Activated B cell treated with CpG ODN at 0.5 μM for 24 hours (primary cell): ENCODE measurements at regions not wholly inside any gene's neighbourhood (a gene's known extent, or its start where the extent isn't known, plus 50 kb on each side); places are given as distances from the start of the nearest gene placed in this dataset.

Experiments
- ATAC-seq: fragments of 200-7000 bp; cut with Tn5 transposase; one replicate; pipeline ENCODE4 v1.10.0; 2021; ENCODE audit warnings: low read depth, mild to moderate bottlenecking, moderate library complexity
- CTCF ChIA-PET: fragments of 350-600 bp; sonication (Branson Sonifier 250); formaldehyde crosslinking; loops from one replicate; lab custom pipeline; 2021; ENCODE audit warnings: antibody characterized with exemption; lab: Charles Lee
- POLR2A ChIA-PET: fragments of 350-600 bp; sonication (Branson Sonifier 250); formaldehyde crosslinking; loops from one replicate; lab custom pipeline; 2021; ENCODE audit warnings: antibody characterized with exemption; lab: Charles Lee
- DNase-seq: peaks from one replicate; pipeline ENCODE4 v3.0.0; 2022
- H3K27ac Mint-ChIP-seq: one replicate; pipeline ENCODE4 v1.8.0; 2020; ENCODE audit warnings: mixed read lengths
- H3K27me3 Mint-ChIP-seq: one replicate; pipeline ENCODE4 v1.8.0; 2021; ENCODE audit warnings: mixed read lengths
- H3K36me3 Mint-ChIP-seq: one replicate; pipeline ENCODE4 v1.8.0; 2021; ENCODE audit warnings: low read depth, mixed read lengths
- H3K4me1 Mint-ChIP-seq: one replicate; pipeline ENCODE4 v1.8.0; 2021; ENCODE audit warnings: mixed read lengths
- H3K4me3 Mint-ChIP-seq: one replicate; pipeline ENCODE4 v1.8.0; 2020; ENCODE audit warnings: mild to moderate bottlenecking, mixed read lengths
- H3K9me3 Mint-ChIP-seq: one replicate; pipeline ENCODE4 v1.8.0; 2020; ENCODE audit warnings: mixed read lengths
- intact Hi-C: fragments of 100-400 bp; cut with micrococcal nuclease; formaldehyde crosslinking; loops from one replicate; pipeline ENCODE4 v1.15.1; 2024
- TF ChIP-seq, protein P1 (sequence below): fragments of 200-600 bp; IDR thresholded peaks from one replicate; pipeline ENCODE4 v1.8.0; 2022; ENCODE audit warnings: antibody characterized with exemption, mild to moderate bottlenecking

DNA sequence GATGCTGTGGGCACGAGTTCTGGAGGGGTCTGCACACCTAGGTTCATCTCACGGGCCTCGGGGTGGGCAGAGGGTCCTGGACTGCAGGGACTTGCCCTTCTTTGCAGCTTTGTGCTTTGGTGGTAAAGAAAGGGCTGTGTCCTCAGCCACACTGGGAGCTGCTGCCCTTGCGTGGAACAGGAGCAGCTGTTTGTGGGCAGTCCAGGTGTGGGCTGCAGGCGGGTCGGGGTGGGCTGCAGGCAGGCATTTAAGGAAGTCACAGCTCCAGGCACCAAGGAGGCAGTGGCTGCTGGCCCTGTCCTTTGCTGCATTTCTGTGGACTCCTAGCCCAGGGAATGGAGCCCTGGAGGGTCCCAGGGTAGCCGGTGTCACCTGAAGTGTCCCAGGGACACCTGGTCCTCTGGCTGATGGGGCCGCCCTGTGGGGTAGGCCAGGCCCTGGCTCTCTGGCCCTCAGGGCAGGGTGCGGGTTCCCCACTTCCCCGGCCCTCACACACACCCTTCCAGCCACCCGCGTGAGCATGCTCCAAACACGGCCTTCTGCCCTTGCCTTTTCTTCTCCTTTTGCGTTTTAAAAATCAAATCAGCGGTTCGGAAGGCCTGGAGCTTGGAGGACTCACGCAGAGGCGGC lies 1240.3 kb downstream of the BRD1 start:
- DNase-seq: no peak
- ChIA-PET CTCF (no interaction called here), POLR2A (no interaction called here)
- H3K27me3 Mint-ChIP-seq: no peaks in the 10 kb centered on the region
- no peaks in the 10 kb centered on the region for H3K4me1 Mint-ChIP-seq
- H3K4me3 Mint-ChIP-seq: no peak overlapping the region
- no peak for ATAC-seq
- H3K36me3 Mint-ChIP-seq: no peaks in the 10 kb centered on the region
- H3K9me3 Mint-ChIP-seq: no peaks in the 10 kb centered on the region
- intact Hi-C loops: no loop called here
- H3K27ac Mint-ChIP-seq: no peak overlapping the region
- TF ChIP-seq, protein P1, sequence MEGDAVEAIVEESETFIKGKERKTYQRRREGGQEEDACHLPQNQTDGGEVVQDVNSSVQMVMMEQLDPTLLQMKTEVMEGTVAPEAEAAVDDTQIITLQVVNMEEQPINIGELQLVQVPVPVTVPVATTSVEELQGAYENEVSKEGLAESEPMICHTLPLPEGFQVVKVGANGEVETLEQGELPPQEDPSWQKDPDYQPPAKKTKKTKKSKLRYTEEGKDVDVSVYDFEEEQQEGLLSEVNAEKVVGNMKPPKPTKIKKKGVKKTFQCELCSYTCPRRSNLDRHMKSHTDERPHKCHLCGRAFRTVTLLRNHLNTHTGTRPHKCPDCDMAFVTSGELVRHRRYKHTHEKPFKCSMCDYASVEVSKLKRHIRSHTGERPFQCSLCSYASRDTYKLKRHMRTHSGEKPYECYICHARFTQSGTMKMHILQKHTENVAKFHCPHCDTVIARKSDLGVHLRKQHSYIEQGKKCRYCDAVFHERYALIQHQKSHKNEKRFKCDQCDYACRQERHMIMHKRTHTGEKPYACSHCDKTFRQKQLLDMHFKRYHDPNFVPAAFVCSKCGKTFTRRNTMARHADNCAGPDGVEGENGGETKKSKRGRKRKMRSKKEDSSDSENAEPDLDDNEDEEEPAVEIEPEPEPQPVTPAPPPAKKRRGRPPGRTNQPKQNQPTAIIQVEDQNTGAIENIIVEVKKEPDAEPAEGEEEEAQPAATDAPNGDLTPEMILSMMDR: no peak

DNA sequence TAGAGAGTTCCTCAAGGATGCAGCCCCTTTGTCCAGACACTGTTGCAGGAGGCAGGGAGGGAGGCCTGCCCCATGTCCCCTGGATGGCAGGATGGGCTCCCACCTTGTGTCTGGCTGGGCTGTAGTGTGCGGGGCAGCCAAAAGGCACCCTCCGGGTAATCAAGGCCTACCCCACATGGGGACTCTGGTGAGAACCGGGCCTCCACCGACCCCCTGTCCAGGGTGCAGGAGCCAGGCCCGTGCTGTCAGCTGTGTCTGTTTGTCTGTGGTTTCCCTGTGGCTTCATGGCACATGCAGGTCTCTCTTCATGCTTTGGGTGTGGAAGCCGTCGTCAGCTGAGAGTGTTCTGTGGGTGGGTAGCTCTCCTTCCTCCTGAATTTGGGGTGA lies 1240.9 kb downstream of the BRD1 start:
- Mint-ChIP-seq H3K4me3 (no peak overlapping the region), H3K27ac (no peak overlapping the region), H3K27me3 (no peaks in the 10 kb centered on the region), H3K36me3 (no peaks in the 10 kb centered on the region), H3K9me3 (no peaks in the 10 kb centered on the region), H3K4me1 (no peaks in the 10 kb centered on the region)
- DNase-seq (no peak), ATAC-seq (no peak)
- intact Hi-C loops: no loop called here
- TF ChIP-seq, protein P1: no peak
- ChIA-PET CTCF (no interaction called here), POLR2A (no interaction called here)

DNA sequence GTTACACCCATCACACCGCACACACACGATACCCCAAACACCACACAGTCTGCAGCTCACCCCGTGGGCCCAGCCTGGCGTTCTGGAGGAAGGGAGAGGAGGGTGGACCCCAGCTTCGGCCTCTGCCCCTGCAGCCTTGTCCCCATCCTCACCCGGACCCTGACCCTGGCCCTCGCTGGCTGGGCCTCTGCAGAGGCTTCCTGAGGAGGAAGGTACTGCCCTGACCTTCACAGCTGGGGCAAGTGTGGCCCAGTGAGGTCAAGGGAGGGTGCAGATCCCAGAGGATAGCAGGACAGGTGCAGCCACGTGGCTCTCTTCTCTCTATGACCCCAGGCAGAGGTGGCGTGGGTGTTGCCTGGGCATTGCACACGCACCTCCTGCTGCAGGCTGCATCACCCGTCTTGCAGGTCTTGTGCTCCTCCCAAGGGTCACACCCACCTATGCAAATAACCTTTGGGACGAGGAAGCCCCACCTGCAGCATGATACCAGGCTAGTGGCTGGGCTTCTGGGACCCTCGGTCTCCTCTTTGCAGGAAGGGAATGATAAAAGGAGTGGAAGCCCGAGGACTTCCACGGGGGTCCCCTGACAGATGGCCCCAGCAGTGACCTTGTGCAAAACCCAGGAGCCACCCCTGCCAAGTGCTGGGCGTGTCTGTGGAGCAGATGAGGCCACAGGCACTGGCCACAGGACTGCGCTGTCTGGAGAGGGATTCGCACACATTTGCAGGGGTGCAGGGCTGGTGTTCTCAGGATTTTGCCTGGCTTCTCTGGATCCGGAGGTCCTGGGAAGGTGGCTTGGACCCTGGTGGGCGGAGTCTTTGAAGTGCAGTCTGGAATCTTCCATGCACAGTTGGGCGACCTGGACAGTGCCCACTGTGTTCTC lies 1241.5 kb downstream of the BRD1 start:
- ChIA-PET POLR2A (no interaction called here), CTCF (no interaction called here)

DNA sequence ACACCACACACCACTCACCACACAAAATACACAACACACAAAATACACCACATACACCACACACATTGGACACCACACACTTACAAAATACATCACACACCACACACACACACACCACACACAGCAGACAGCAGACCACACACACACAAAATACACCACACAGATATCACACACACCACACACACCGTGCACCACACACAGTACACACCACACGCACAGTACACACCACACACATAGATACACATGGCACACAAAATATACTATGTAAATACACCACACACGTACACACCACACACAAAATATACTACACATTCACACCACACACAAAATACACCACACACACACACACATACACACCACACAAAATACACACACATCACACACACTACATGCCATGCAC lies 1243.5 kb downstream of the BRD1 start:
- no peak for DNase-seq
- intact Hi-C loops: no loop called here
- no peaks in the 10 kb centered on the region for H3K36me3 Mint-ChIP-seq
- H3K27ac Mint-ChIP-seq: no peak overlapping the region
- no peaks in the 10 kb centered on the region for H3K27me3 Mint-ChIP-seq
- no peaks in the 10 kb centered on the region for H3K4me1 Mint-ChIP-seq
- H3K4me3 Mint-ChIP-seq: no peak overlapping the region
- ChIA-PET CTCF (no interaction called here), POLR2A (no interaction called here)
- no peaks in the 10 kb centered on the region for H3K9me3 Mint-ChIP-seq
- ATAC-seq: no peak
- TF ChIP-seq, protein P1: no peak

More for the DNA sequence above, 1241.5 kb downstream of the BRD1 start:
- no peaks in the 10 kb centered on the region for H3K36me3 Mint-ChIP-seq
- no peaks in the 10 kb centered on the region for H3K4me1 Mint-ChIP-seq
- DNase-seq: no peak
- TF ChIP-seq, protein P1: no peak
- H3K27ac Mint-ChIP-seq: no peak overlapping the region
- ATAC-seq: no peak
- no peaks in the 10 kb centered on the region for H3K9me3 Mint-ChIP-seq
- H3K27me3 Mint-ChIP-seq: no peaks in the 10 kb centered on the region
- intact Hi-C loops: no loop called here
- no peak overlapping the region for H3K4me3 Mint-ChIP-seq

DNA sequence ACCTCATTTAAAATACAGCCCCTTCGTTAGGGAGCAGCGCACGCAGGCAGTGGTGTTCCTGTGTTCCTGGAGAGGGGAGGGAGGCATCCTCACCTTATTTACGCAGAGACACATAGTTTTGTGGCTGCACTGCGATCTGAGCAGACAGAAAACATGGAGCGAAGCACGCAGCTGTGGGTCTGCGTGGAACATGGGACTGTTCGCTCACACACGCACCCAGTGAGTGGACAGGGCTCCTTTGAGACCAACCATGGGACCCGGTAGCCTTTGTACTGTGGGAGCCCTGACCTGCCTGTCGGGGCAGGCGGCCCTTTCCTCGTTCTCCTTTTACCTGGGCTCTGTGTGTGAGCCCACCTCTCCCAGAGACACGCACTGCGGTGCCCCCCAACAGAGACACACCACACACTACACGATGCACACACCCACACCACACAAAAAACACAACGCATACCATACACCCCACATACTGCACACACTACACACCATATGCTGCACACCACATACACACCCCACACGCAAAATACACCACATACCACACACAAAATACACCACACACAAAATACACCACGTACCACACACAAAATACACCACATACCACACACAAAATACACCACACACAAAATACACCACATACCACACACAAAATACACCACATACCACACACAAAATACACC lies 1245.7 kb downstream of the BRD1 start:
- POLR2A ChIA-PET: no interaction called here
- TF ChIP-seq, protein P1: no peak
- intact Hi-C loops: no loop called here
- no peaks in the 10 kb centered on the region for H3K9me3 Mint-ChIP-seq
- H3K27me3 Mint-ChIP-seq: peaks cover 8% of the 10 kb centered on the region
- no peak overlapping the region for H3K4me3 Mint-ChIP-seq
- ATAC-seq (no peak), DNase-seq (no peak)
- H3K27ac Mint-ChIP-seq: no peak overlapping the region
- no peaks in the 10 kb centered on the region for H3K4me1 Mint-ChIP-seq
- CTCF ChIA-PET: no interaction called here
- no peaks in the 10 kb centered on the region for H3K36me3 Mint-ChIP-seq
